Sigmoid colon (tissue), 6 donors: ENCODE measurements at regions not wholly inside any gene's neighbourhood (a gene's known extent, or its start where the extent isn't known, plus 50 kb on each side); places are given as distances from the start of the nearest gene placed in this dataset.

ENCODE experiments used
- DNase-seq: peaks from one replicate; pipeline ENCODE4 v3.0.0-alpha.2; 2019
- H3K27ac ChIP-seq, 4 donors: fragments of 200-600 bp; sonication (generic); one replicate each; pipeline ENCODE4 v1.5.1; 2016 to 2019; ENCODE audit warnings: mild to moderate bottlenecking in 1 of 4
- H3K27me3 ChIP-seq, 3 donors: fragments of 200-600 bp; sonication (generic); one replicate each; pipeline ENCODE4 v1.5.1; 2019; ENCODE audit warnings: mild to moderate bottlenecking in 1 of 3
- H3K36me3 ChIP-seq, 4 donors: fragments of 200-600 bp; sonication (generic); one replicate each; pipeline ENCODE4 v1.5.1; 2016 to 2019
- H3K4me1 ChIP-seq, 4 donors: fragments of 200-600 bp; sonication (generic); one replicate each; pipeline ENCODE4 v1.5.1; 2017 to 2019
- H3K4me3 ChIP-seq, 4 donors: fragments of 200-600 bp; sonication (generic); one replicate each; pipeline ENCODE4 v1.5.1; 2017 to 2019; ENCODE audit warnings: mild to moderate bottlenecking in 2 of 4, moderate library complexity in 1 of 4
- H3K9me3 ChIP-seq, 4 donors: fragments of 200-600 bp in 3 of 4; sonication (generic) in 3 of 4; one replicate each; pipeline versions ENCODE4 v1.5.1 to v1.6.1; 2013 to 2019
- EP300 ChIP-seq, 4 donors: sonication (generic); formaldehyde crosslinking; IDR thresholded peaks; one replicate each; pipeline ENCODE4 v1.6.1; 2017; ENCODE audit warnings: antibody characterized with exemption in 4 of 4
- POLR2A ChIP-seq, 2 donors: fragments of 450-650 bp; IDR thresholded peaks; one replicate each; pipeline ENCODE4 v1.6.1; 2016; ENCODE audit warnings: antibody characterized with exemption in 2 of 2, mild to moderate bottlenecking in 2 of 2, moderate library complexity in 2 of 2
- POLR2AphosphoS5 ChIP-seq, 4 donors: sonication (generic); formaldehyde crosslinking; IDR thresholded peaks; one replicate each; pipeline ENCODE4 v1.6.1; 2017; ENCODE audit warnings: antibody characterized with exemption in 4 of 4
- WGBS, 2 donors: extraction: QIAGEN DNeasy Blood & Tissue Kit; methylation state at CpG; one replicate each; pipeline ENCODE4 v1.1.7; 2013; 5-methylcytosine and 5-hydroxymethylcytosine counted together
- intact Hi-C: fragments of 100-400 bp; cut with DNase I; formaldehyde crosslinking; loops from one replicate; pipeline ENCODE4 v1.15.1; 2023
- TF ChIP-seq, protein P1 (sequence below), 4 experiments: fragments of 450-650 bp in 3 of 4; fragments of 200-600 bp in 1 of 4; IDR thresholded peaks; one replicate each; pipeline ENCODE4 v1.5.1; 2016 to 2019; ENCODE audit warnings: antibody characterized with exemption in 4 of 4, mild to moderate bottlenecking in 3 of 4, moderate library complexity in 2 of 4
- donor health status: healthy with polysubstance abuse.
- donor health status: healthy.

DNA sequence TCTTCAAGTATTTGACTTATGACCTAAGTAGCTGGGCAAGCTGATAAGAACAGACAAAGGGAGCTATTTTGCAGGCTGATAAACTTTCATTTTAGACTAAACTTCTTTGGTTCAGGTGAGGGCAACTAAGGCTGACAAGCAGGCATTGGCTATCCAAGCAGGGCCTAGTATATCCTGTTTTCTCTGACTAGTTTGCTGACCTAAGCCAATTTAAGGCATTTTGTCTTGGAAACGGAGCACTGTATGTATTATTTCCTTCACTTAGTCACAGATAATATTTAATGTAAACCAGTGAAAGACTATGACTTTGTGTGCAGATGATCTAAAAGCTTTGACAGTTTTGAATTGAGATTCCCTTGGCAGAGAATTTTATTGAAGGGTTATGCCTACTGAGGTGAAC lies 172.5 kb downstream of the POU4F1 start:
- H3K27ac ChIP-seq, result no peak overlapping the region
- no peaks in the 10 kb centered on the region for H3K36me3 ChIP-seq
- TF ChIP-seq, protein P1, sequence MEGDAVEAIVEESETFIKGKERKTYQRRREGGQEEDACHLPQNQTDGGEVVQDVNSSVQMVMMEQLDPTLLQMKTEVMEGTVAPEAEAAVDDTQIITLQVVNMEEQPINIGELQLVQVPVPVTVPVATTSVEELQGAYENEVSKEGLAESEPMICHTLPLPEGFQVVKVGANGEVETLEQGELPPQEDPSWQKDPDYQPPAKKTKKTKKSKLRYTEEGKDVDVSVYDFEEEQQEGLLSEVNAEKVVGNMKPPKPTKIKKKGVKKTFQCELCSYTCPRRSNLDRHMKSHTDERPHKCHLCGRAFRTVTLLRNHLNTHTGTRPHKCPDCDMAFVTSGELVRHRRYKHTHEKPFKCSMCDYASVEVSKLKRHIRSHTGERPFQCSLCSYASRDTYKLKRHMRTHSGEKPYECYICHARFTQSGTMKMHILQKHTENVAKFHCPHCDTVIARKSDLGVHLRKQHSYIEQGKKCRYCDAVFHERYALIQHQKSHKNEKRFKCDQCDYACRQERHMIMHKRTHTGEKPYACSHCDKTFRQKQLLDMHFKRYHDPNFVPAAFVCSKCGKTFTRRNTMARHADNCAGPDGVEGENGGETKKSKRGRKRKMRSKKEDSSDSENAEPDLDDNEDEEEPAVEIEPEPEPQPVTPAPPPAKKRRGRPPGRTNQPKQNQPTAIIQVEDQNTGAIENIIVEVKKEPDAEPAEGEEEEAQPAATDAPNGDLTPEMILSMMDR (IDR thresholded peaks at IDR 0.05), result no peak
- TF ChIP-seq POLR2AphosphoS5 (IDR thresholded peaks at IDR 0.05), result no peak
- H3K4me3 ChIP-seq, result no peak overlapping the region
- intact Hi-C loops, result no loop called here
- no peak for DNase-seq
- no peaks in the 10 kb centered on the region for H3K27me3 ChIP-seq
- WGBS, 2 donors, result 69 to 76% methylated on average over 1 of the region's 1 CpG
- no peaks in the 10 kb centered on the region for H3K9me3 ChIP-seq
- H3K4me1 ChIP-seq, result no peaks in the 10 kb centered on the region

DNA sequence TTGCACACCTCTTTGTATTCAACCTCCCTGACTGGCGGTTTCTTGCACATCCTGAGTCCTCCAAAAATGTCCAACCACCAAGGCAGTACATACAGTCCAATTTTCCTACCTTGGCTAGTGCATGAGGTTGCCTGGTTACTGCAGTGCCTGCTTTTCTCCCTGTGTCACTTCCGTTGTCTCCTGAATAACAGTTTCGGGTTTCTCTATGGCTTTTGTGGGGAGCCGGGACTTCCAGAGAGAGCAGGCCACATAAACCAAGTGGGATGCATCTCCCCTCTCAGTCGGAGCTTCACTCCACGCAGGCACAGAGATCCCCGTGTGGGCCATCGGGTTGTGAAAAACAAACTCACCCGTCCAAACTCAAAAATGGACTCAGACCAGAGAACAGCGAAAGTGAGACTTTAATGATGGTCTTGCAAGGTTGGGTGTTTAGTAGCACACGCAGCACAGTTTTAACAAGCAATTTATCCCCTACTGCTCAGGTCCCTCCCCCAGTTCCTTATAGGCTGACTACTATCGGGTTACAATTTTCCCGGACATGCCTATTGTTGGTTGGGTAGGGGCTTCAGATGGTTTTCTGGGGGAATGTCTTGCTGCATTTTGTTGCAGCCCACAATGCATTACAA lies 173.1 kb downstream of the POU4F1 start:
- no peak overlapping the region for H3K27ac ChIP-seq
- no peaks in the 10 kb centered on the region for H3K4me1 ChIP-seq
- 76 to 83% methylated on average over 13 of the region's 13 CpGs for WGBS, 2 donors
- intact Hi-C loops, result no loop called here
- H3K4me3 ChIP-seq, result no peak overlapping the region
- DNase-seq, result no peak
- TF ChIP-seq POLR2A (IDR thresholded peaks at IDR 0.05) (no peak), POLR2AphosphoS5 (IDR thresholded peaks at IDR 0.05) (no peak), EP300 (IDR thresholded peaks at IDR 0.05) (no peak)
- TF ChIP-seq, protein P1 (IDR thresholded peaks at IDR 0.05), result no peak
- H3K36me3 ChIP-seq, result no peaks in the 10 kb centered on the region
- no peaks in the 10 kb centered on the region for H3K27me3 ChIP-seq
- H3K9me3 ChIP-seq, result no peaks in the 10 kb centered on the region

DNA sequence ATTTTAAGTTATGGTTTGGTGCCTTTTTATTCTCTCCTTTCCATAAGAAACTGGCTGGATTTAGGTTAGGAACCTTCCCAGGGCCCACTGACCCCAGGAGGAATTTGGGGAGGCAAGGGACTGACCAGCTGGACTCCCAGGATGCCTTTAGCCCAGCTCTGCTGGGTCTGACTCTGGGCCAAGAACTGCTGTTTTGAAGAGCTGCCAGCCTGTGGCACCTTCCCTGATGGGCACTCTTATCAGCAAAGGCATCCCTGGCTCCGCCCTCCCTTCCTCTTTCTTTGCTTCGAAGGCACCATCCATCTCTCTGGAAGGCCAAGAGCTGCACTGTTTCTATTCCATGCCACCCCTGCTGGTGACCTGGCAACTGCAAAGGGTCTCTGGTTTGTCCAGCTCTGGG lies 174.7 kb downstream of the POU4F1 start:
- WGBS, 2 donors, result 41 to 52% methylated on average over 2 of the region's 2 CpGs
- TF ChIP-seq POLR2A (IDR thresholded peaks at IDR 0.05), result no peak
- TF ChIP-seq, protein P1 (IDR thresholded peaks at IDR 0.05), result no peak
- no peak for TF ChIP-seq POLR2AphosphoS5 (IDR thresholded peaks at IDR 0.05)
- TF ChIP-seq EP300 (IDR thresholded peaks at IDR 0.05), result no peak
- Histone ChIP-seq H3K9me3 (no peaks in the 10 kb centered on the region), H3K4me1 (no peaks in the 10 kb centered on the region), H3K36me3 (no peaks in the 10 kb centered on the region), H3K4me3 (no peak overlapping the region), H3K27me3 (no peaks in the 10 kb centered on the region), H3K27ac (no peak overlapping the region)
- no peak for DNase-seq
- intact Hi-C loops, result no loop called here

DNA sequence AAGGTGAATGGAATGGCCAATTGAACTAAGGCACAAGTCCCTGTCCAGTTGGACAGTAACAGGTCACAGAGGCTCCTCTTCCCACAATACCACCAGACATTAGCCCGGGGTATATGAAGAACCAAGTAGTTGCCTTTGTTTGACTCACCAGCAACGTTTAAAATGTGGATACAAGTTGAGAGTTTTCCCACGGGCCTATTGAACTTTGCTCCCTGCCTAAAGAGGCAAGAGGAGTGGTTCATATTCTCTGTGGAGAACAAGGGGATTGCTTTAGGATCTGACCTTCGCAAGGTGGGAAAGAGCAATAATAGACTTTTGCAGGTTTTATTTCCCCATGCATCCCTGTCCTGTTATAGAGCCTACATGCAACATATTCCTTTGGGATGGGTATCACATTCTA lies 177.2 kb downstream of the POU4F1 start:
- Histone ChIP-seq H3K4me1 (no peaks in the 10 kb centered on the region), H3K4me3 (no peak overlapping the region), H3K27ac (no peak overlapping the region), H3K9me3 (no peaks in the 10 kb centered on the region), H3K36me3 (no peaks in the 10 kb centered on the region), H3K27me3 (no peaks in the 10 kb centered on the region)
- TF ChIP-seq POLR2A (IDR thresholded peaks at IDR 0.05), result no peak
- no peak for TF ChIP-seq EP300 (IDR thresholded peaks at IDR 0.05)
- no peak for TF ChIP-seq POLR2AphosphoS5 (IDR thresholded peaks at IDR 0.05)
- TF ChIP-seq, protein P1 (IDR thresholded peaks at IDR 0.05), result no peak
- no peak for DNase-seq
- intact Hi-C loops, result no loop called here
- 43 to 72% methylated on average over 4 of the region's 4 CpGs for whole genome bisulfite sequencing, 2 donors

DNA sequence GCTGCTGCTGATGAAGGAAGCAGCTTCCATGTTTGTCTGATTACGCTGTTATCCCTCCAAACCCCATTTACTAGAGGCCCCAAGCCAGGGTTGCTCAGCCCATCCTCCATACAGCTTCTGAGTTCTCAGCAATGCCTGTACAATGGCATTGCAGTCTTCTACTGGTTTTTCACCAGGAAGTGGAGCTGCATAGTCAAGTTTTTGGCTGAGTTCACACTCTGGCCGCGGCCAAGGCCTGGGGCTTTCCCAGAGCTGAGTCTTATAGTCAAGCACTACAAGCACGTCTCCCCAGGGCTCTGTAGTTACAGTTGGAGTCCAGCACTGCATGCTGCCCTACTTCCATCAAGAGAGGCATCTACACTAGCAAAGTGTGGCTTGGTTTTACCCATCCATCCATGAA lies 182.5 kb downstream of the POU4F1 start:
- intact Hi-C loops, result no loop called here

More for the DNA sequence above, 182.5 kb downstream of the POU4F1 start:
- Histone ChIP-seq H3K27me3 (no peaks in the 10 kb centered on the region), H3K27ac (no peak overlapping the region), H3K36me3 (no peaks in the 10 kb centered on the region), H3K4me1 (no peaks in the 10 kb centered on the region), H3K4me3 (no peak overlapping the region), H3K9me3 (no peaks in the 10 kb centered on the region)
- 79 to 84% methylated on average over 4 of the region's 4 CpGs for WGBS, 2 donors
- no peak for TF ChIP-seq POLR2AphosphoS5 (IDR thresholded peaks at IDR 0.05)
- TF ChIP-seq POLR2A (IDR thresholded peaks at IDR 0.05), result no peak
- TF ChIP-seq, protein P1 (IDR thresholded peaks at IDR 0.05), result no peak
- TF ChIP-seq EP300 (IDR thresholded peaks at IDR 0.05), result no peak
- DNase-seq, result no peak
